Chondrocyte (in vitro differentiated cells): ENCODE measurements at regions not wholly inside any gene's neighbourhood (a gene's known extent, or its start where the extent isn't known, plus 50 kb on each side); places are given as distances from the start of the nearest gene placed in this dataset.

Source experiments
- DNase-seq: peaks from one replicate; pipeline ENCODE4 v3.0.0; 2021; ENCODE audit warnings: mixed read lengths, low spot score
- H3K27ac Mint-ChIP-seq: one replicate; pipeline ENCODE4 v1.8.0; 2021; ENCODE audit warnings: mild to moderate bottlenecking, moderate library complexity, mixed read lengths; ENCODE audit not compliant: unreplicated experiment
- H3K27me3 Mint-ChIP-seq: 2 replicates; pipeline ENCODE4 v1.8.0; 2021; ENCODE audit warnings: low read depth, mixed read lengths
- H3K36me3 Mint-ChIP-seq: 2 replicates; pipeline ENCODE4 v1.8.0; 2021; ENCODE audit warnings: low read depth, mixed read lengths
- H3K4me1 Mint-ChIP-seq: 2 replicates; pipeline ENCODE4 v1.8.0; 2021; ENCODE audit warnings: low read depth, mild to moderate bottlenecking, mixed read lengths
- H3K4me3 Mint-ChIP-seq: one replicate; pipeline ENCODE4 v1.8.0; 2021; ENCODE audit warnings: mild to moderate bottlenecking, moderate library complexity, mixed read lengths; ENCODE audit not compliant: unreplicated experiment
- H3K9me3 Mint-ChIP-seq: 2 replicates; pipeline ENCODE4 v1.8.0; 2021; ENCODE audit warnings: low read depth, mixed read lengths
- TF ChIP-seq, protein P1 (sequence below): fragments of 200-600 bp; sonication (generic); IDR thresholded peaks from 2 replicates; pipeline ENCODE4 v1.5.0; 2021; ENCODE audit warnings: antibody characterized with exemption, mild to moderate bottlenecking, moderate library complexity

DNA sequence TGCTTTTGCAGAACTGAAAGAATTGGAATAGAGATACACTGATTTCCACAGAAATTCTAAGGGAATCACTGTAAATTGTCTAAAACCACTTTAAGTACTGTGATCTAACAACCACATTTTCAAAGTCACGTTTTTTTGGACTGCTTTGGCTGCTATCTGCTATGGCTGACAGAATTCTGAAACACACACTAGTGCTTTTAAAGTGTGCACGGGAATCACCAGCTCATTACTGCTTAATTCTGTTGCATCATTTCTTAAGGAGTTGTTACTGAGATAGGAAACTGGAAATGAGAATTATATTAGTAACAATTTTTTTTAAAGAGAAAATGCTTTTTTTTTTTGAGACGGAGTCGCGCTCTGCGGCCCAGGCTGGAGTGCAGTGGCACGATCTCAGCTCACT lies 716.5 kb upstream of the NRSN1 start:
- H3K27me3 Mint-ChIP-seq: no peaks in the 10 kb centered on the region
- no peaks in the 10 kb centered on the region for H3K36me3 Mint-ChIP-seq
- H3K9me3 Mint-ChIP-seq: peaks cover 5% of the 10 kb centered on the region
- H3K4me1 Mint-ChIP-seq: peaks cover 15% of the 10 kb centered on the region
- H3K4me3 Mint-ChIP-seq: no peak overlapping the region
- no peak for DNase-seq
- no peak overlapping the region for H3K27ac Mint-ChIP-seq
- TF ChIP-seq, protein P1, sequence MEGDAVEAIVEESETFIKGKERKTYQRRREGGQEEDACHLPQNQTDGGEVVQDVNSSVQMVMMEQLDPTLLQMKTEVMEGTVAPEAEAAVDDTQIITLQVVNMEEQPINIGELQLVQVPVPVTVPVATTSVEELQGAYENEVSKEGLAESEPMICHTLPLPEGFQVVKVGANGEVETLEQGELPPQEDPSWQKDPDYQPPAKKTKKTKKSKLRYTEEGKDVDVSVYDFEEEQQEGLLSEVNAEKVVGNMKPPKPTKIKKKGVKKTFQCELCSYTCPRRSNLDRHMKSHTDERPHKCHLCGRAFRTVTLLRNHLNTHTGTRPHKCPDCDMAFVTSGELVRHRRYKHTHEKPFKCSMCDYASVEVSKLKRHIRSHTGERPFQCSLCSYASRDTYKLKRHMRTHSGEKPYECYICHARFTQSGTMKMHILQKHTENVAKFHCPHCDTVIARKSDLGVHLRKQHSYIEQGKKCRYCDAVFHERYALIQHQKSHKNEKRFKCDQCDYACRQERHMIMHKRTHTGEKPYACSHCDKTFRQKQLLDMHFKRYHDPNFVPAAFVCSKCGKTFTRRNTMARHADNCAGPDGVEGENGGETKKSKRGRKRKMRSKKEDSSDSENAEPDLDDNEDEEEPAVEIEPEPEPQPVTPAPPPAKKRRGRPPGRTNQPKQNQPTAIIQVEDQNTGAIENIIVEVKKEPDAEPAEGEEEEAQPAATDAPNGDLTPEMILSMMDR: no peak

DNA sequence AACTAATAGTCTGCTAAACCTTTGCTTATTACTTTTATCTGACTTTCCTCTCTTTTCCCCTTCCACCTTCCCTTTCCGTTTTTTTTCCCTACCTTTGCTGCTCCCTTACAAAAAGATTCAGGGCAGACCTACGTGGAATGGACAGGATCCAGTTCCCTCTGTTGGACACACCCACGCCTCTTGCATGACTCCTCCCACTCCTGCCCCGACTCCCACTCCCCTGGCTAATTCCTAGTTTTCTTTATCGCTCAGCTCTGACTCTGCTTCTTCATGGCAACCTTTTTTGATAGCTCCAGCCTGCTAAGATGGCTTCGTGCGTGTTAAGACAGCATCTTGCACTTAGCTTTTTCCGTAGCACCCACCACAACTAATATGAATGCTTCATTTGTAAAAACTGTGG lies 715.6 kb upstream of the NRSN1 start:
- no peak for DNase-seq
- peaks cover 5% of the 10 kb centered on the region for H3K9me3 Mint-ChIP-seq
- no peak overlapping the region for H3K27ac Mint-ChIP-seq
- H3K27me3 Mint-ChIP-seq: no peaks in the 10 kb centered on the region
- TF ChIP-seq, protein P1: no peak
- H3K36me3 Mint-ChIP-seq: no peaks in the 10 kb centered on the region
- no peak overlapping the region for H3K4me3 Mint-ChIP-seq
- H3K4me1 Mint-ChIP-seq: peaks cover 15% of the 10 kb centered on the region

DNA sequence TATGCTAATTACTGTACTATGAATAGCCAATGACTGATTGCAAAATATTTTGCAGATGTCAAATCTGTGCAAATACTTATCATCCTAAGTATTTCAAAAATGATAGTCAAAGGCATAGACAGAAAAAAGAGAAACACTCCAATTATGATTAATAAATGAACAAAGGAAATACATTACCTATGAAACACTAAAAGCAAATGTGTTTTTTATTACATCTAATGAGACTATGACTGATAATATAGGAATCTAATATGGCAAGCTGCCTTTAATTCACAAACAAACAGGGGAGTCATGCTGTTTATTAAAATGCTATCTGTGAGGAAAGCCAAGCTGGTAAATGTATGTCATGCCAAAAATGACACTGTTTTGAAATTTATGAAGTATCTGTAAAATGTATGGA lies 713.2 kb upstream of the NRSN1 start:
- Mint-ChIP-seq H3K27ac (no peak overlapping the region), H3K9me3 (peaks cover 5% of the 10 kb centered on the region), H3K36me3 (no peaks in the 10 kb centered on the region), H3K4me3 (no peak overlapping the region), H3K4me1 (peaks cover 15% of the 10 kb centered on the region), H3K27me3 (no peaks in the 10 kb centered on the region)
- DNase-seq: no peak
- TF ChIP-seq, protein P1: no peak

DNA sequence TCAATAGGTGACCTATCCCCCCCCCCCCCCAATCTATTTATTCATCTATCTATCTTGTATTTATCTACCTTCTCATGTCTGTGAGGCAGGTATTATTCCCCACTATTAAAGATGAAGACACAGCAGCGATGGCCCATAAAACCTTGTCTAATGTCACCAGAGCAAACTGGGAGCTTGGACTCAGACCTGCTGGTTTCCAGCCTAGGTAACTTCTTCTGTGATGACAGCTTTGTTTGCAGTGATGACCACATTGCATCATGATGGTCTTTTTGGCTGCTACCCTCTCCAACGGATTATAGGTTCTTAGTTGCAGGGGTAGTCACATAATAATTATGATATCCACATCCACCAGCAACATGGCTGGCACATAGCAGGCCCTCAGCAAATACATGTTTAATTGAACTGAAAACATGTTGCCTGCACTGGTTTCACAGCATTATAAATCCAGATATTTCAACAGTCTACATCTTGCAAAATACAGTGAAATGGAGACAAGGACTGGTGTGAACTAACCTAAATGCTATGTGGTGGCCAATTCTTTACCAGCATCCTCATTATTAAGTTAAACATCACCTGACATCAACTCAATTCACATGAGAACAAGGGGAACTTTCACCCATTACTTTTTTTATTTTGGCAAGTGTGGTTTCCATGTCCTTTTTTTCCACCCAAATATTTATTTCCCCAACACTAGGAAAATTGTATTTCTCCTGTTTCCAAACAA lies 712.5 kb upstream of the NRSN1 start:
- Mint-ChIP-seq H3K27ac (peak overlapping the region; percentile 86), H3K4me3 (no peak overlapping the region), H3K9me3 (peaks cover 5% of the 10 kb centered on the region), H3K4me1 (peaks cover 15% of the 10 kb centered on the region), H3K27me3 (no peaks in the 10 kb centered on the region), H3K36me3 (no peaks in the 10 kb centered on the region)
- no peak for DNase-seq
- TF ChIP-seq, protein P1: no peak

DNA sequence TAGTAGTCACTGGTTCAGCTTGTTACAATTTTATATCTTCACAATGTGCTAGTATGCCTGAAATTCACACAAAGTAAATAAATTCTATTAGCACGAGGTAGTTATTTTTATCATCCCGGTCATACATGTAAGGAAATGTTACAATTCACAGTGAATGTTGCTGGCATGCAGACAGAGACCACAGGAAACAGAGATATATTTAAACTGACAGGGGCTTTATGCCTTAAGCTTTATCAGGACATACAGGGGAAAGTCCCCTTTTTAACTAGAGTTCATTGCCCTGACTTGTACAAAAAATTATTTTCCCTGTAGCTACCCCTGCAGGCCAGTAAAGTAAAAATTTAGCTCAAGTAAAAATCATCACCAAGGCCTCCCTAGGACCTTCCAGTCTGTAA lies 712.0 kb upstream of the NRSN1 start:
- TF ChIP-seq, protein P1: peak; percentile 86
- DNase-seq: no peak
- Mint-ChIP-seq H3K36me3 (no peaks in the 10 kb centered on the region), H3K27me3 (no peaks in the 10 kb centered on the region), H3K9me3 (peaks cover 5% of the 10 kb centered on the region), H3K4me3 (no peak overlapping the region), H3K27ac (peak overlapping the region; percentile 86), H3K4me1 (peaks cover 15% of the 10 kb centered on the region)
